ENCODE measurements at regions not wholly inside any gene's neighbourhood (a gene's known extent, or its start where the extent isn't known, plus 50 kb on each side); places are given as distances from the start of the nearest gene placed in this dataset.

- DNase-seq: no peak
These were observed 122.1 kb upstream of the SALL3 start for GRCh38 chr18:78857314-78858150.

DNA sequence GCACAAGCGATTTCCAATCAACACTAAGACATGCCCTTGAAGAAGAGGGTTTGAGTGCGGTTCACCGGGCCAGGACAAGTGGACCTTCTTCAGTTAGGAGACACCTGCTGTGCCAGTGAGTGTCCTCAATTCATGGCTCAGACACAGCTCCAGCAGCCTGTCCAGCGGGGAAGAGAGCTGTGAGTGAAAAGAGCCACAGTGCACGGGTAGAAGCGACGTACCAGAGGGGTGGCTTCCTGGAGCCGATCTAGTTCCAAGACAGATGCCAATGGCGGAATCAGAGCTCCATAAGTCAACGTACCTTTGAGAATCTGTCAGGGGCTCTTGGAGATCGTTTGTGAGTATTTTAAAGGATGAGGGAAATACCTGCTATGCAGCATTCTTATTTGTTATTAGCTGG lies 119.9 kb upstream of the SALL3 start:
- DNase-seq: no peak

GRCh38 chr18:78860117-78860516 lies 119.5 kb upstream of the SALL3 start:
- no peak for DNase-seq

DNA sequence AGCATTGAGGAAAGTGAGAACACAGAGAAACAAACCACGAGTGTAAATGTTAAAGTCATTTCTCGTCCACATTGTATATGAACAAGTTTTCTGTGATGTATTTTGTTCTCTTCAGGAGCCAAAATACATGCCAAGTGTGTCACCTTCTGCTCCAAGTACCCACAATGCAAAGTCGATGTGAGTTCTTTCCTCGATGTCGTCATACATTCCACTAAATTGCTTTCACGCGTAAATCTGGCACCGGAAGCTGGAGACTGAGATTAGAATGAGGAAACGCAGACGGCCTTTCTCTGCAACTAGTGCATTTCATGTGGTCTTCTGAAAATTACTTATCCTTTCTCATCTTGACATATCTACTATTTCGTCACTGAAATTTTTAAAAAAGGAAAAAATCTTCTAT lies 118.5 kb upstream of the SALL3 start:
- no peak for DNase-seq

DNA sequence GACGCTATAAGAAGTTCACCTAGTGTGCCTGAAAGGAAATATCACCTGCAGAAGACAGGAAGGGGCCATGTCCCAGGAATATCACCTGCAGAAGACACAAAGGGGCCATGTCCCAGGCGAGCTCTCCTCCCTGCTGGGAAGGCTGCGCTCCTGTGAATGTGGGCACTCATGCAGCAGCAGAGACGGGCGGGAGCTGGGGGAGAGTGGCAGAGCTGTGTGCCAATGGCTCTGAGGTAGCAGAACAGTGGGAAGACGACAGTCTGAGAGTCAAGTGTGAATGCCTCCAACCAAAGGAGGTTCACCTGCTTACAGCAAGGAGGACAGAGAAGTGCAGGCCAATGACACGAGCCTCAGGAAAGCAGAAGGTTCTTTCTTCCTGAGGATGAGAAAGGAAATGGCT lies 117.9 kb upstream of the SALL3 start:
- no peak for DNase-seq

DNA sequence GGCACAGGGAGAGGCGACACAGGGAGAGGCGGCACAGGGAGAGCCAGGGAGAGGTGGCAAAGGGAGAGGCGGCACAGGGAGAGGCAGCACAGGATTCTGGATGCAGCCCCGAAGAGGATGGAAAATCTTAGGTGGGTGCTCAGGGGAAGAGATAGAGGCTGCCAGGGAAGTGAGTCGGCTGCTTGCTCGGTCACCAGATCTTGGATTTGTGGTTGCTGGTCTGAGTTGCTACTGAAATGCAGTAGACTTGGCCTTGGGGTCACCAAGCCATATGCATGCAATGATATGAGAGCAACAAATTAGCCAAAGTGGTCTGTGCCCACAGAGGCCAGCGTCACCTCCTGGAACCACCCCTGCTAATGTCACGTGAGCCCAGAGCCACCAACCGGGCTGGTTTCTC lies 117.2 kb upstream of the SALL3 start:
- no peak for DNase-seq

GRCh38 chr18:78865056-78865598 lies 114.5 kb upstream of the SALL3 start:
- no peak for DNase-seq

DNA sequence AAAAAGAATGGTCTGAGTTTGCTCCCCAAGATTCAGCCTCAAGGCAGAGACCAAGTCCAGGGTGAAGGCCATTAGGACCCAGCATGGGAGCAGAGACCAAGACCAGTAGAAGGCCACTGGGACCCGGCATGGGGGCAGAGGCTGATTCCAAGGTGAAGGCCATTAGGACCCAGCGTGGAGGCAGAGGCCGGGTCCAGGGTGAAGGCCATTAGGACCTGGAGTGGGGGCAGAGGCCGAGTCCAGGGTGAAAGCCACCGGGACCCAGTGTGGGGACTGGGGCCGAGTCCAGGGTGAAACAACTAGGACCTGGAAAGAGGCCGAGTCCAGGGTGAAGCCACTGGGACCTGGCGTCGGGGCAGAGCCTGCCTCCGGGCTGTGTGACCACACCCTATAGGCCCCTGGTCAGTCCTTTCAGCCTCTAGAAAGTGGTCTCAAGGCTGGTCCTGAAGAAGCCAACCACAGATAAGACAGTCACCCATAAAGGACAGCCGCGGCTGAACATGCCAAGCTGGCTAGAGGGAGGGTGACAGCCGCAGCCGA lies 113.8 kb upstream of the SALL3 start:
- no peak for DNase-seq

- DNase-seq: no peak
These were observed 112.5 kb upstream of the SALL3 start for GRCh38 chr18:78867131-78867530.

DNA sequence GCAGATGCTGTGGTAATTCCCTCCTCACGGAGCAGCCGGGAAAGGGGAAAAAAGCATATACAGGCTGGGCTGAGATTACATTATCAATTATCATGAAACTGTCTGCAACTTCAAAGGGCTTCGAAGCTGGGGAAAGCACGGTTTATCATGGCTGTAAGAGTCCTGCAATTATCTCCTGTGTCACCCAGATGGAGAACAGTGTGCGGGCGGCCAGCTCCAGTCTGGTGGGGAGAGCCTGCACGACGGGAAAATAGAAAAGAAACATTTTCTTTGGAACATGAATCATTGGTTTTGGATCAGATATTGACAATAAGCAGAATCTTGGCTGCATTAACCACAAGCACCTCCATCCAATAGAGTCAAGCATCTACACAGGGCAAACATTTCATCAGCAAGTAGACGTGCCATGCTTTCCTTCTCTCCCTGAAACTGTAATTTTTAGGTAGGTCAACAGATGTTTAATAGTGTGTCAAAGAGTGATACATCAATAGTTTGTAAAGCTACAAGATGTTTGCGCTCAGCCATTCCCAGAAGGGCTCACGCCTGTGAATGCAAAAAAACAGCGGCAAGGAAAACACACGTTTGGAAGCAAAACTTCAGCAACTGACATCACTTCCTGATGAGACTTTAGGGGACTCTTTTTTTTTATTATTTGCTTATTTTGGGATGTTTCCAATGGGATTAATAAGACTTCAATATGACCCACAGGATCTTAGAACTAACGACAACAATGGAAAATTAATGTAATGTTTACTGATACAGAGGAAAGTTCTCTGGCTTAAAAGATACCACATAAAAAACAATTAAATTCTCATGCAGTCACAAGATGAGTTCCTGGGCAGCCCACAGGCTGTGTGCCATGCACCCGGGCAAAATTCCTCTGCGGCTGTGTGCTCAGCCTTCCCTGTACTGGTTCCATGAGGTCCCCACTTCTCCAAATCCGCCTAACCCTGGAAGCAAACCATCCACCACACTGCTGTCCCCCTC lies 111.0 kb upstream of the SALL3 start:
- DNase-seq: no peak

DNA sequence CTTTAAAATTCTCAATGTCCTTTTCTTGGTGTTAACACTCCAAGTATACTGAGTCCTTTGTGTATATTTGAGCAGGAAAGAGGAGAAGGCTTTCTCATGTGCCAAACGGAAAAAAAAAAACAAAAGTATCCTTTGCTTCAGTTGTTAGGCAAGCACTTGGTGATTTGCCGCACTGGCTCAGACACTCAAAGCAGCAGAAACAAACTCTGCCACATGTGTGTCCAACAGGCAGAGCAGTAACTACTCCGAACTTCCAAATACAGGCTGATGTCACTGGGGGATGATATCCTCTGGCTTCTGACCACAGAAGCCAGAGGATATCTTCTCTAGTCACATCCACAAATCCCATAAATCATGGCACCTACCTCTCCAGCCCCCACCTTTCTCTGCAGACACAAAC lies 108.0 kb upstream of the SALL3 start:
- DNase-seq: no peak

DNA sequence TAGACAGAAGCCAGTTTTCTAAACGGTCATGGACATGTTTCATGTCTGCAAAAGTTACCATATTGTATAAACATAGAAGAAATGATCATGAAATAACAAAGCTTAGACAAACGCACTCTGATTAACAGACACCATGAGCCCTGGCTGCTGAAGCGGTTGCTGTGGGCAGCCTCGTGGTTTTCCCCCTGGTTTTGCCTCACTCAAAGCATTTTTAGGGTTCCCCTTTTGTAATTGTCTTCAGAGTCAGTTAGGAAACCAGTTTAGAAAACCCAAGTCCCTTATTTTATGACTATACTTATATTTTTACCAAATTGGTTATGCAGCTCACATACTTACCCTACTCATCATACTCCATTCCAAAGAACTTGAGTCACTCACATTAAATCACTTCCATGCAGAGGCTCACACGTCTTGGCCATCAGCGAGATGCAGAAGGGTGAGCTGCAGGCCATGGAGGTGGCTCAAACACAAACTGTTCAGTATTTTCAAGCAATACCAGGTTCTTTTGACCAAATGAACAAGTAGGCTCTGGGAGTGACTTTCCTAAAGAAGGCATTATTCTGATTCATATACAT lies 105.6 kb upstream of the SALL3 start:
- no peak for DNase-seq

DNA sequence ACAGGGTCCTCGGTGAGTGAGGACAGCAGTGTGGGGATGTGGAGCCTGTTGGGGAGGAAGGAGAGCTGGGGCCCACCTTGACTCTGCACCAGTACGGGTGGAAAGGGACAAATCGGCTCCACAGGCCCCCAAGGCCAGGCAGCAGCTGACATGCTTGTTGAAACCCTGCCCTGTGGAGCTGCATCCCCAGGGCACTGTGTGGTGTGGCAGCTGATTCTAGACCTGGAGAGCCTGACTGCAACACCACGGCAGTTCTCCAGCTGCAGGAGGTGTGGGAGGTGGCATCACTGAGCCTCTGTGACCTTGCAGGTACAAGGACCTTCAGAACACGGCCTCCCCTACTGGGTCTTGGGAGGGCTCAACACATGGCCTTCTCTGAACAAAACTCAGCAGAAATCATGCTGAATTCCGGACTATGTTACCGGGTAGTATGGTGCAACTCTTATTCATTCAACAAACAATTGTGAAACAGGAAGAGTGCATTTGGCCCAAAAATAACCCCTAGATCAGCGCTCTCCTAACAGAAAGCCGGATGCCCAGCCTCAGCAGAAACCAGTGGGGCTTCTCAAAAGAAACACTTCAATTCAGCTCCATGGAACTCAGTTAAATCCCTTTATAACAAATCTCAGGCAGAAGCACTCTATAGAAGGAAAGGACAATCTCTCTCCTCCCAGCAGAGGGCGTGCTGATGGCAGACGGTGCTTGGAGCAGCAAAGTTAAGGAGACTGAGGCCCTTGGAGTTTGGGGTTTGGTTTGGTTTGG lies 104.4 kb upstream of the SALL3 start:
- DNase-seq: peak; percentile 62

GRCh38 chr18:78875778-78876650 lies 103.6 kb upstream of the SALL3 start:
- DNase-seq: no peak

DNA sequence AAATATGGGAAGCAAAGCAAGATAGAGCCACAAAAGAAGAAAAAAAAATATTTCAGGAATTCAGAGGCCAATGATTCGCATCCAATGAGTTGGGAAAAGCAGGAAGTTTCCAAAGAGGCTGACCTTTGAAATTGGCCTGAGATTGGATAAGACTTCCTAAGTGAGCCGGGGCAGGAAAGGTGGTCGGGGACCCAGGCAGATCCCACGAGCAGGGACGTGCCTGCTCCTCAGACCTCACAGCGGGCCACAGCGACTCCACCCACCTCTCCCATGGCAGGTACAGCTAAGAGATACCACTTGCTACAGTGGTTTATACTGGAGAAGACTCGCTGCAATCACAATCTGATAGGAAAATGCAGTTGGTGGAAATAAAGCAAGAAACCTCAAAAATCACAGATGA lies 102.8 kb upstream of the SALL3 start:
- no peak for DNase-seq

DNA sequence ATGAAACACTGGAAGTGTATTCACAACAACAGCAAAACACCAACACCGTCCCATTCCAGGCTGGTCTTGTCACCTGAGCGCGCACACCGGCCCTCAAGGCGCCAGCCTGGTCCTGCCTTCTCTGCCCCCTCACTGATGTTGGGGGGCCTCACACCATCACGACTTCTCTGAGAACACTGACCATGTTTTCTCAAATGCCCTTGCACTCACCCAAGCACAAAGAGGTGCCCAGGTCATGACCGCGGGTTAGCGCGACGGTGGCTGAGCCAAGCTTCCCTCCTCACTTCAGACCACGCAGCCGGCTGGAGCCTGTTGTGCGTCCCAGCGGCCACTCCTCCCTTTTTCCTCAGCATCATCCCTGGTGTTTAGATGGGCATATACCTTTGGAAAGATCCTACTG lies 101.3 kb upstream of the SALL3 start:
- DNase-seq: no peak

GRCh38 chr18:78879072-78879883 lies 100.3 kb upstream of the SALL3 start:
- peak; percentile 13 for DNase-seq

- no peak for DNase-seq
These were observed 97.0 kb upstream of the SALL3 start for GRCh38 chr18:78882585-78882984.

DNA sequence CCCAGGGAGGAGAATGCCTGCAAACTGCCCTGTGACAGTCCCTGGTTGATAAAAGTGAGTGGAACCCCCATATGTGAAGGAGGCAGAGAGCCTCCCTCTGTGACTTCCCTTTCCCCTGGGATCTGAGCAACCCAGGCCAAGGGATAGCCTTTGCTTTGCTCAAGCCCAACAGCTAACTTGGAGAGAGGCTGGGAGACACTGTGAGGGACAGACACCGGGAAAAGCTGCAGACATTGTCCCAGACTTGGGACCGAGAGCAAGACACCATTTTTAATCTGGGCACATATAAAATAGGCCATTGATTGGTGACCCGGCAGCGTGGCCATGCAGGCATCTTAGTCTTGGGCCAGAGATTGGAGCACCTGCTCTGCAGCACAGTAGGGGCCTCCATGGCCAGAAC lies 96.1 kb upstream of the SALL3 start:
- DNase-seq: no peak

DNA sequence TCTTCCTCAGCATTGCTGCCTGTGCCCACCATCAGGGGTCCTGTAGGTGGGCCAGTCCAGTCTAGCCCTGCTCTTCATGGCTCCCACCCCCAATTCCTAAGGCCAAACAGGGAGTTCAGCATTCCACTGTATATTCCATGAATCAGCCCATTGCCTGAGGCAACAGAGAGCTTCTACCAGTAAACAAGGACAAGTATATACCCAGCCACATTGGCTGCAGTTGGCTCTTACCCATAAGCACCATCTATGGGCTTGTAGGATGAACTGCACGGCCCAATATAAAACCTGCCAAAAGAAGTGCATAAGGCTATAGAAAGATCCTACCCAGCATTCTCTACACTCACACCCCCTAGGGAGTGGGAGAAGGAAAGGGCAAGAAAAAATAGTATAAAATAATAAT lies 95.1 kb upstream of the SALL3 start:
- no peak for DNase-seq

Measured in stimulated activated CD4-positive, alpha-beta T cell treated with anti-CD3 and anti-CD28 coated beads, Interleukin-15, amount 100 ng/mL, for 24 hours (primary cell).